Right lobe of liver (tissue), 4 donors: ENCODE measurements at regions not wholly inside any gene's neighbourhood (a gene's known extent, or its start where the extent isn't known, plus 50 kb on each side); places are given as distances from the start of the nearest gene placed in this dataset.

Source experiments
- CTCF ChIP-seq, 4 donors: fragments of 200-600 bp in 3 of 4; fragments of 450-650 bp in 1 of 4; IDR thresholded peaks; one replicate each; pipeline versions ENCODE4 v1.5.1 to v1.8.0; 2016 to 2022; ENCODE audit warnings: antibody characterized with exemption in 4 of 4, mild to moderate bottlenecking in 2 of 4
- POLR2A ChIP-seq: fragments of 450-650 bp; IDR thresholded peaks from one replicate; pipeline ENCODE4 v1.6.1; 2017; ENCODE audit warnings: antibody characterized with exemption, mild to moderate bottlenecking
- donor health status: DM: no; HTN: no; CAD: no.
- donor health status: DM: no; HTN: no; CAD: no.
- donor health status: DM: no; HTN: yes; CAD: no.

- TF ChIP-seq CTCF (IDR thresholded peaks at IDR 0.05) = no peak
- no peak for TF ChIP-seq POLR2A
These were observed 79.9 kb upstream of the LHX5 start for GRCh38 chr12:113551563-113551962.
